Activated naive CD4-positive, alpha-beta T cell treated with anti-CD3 and anti-CD28 coated beads, Interleukin-2, amount 50 U/mL, for 24 hours (primary cell): ENCODE measurements at regions not wholly inside any gene's neighbourhood (a gene's known extent, or its start where the extent isn't known, plus 50 kb on each side); places are given as distances from the start of the nearest gene placed in this dataset.

ENCODE experiments used
- H3K27ac Mint-ChIP-seq: one replicate; pipeline ENCODE4 v1.8.0; 2021; ENCODE audit warnings: mild to moderate bottlenecking, mixed read lengths
- H3K27me3 Mint-ChIP-seq: one replicate; pipeline ENCODE4 v1.8.0; 2021; ENCODE audit warnings: mixed read lengths
- H3K36me3 Mint-ChIP-seq: one replicate; pipeline ENCODE4 v1.8.0; 2021; ENCODE audit warnings: mixed read lengths
- H3K4me1 Mint-ChIP-seq: one replicate; pipeline ENCODE4 v1.8.0; 2021; ENCODE audit warnings: mixed read lengths
- H3K4me3 Mint-ChIP-seq: one replicate; pipeline ENCODE4 v1.8.0; 2021; ENCODE audit warnings: mild to moderate bottlenecking, mixed read lengths
- H3K9me3 Mint-ChIP-seq: one replicate; pipeline ENCODE4 v1.8.0; 2021; ENCODE audit warnings: mixed read lengths

DNA sequence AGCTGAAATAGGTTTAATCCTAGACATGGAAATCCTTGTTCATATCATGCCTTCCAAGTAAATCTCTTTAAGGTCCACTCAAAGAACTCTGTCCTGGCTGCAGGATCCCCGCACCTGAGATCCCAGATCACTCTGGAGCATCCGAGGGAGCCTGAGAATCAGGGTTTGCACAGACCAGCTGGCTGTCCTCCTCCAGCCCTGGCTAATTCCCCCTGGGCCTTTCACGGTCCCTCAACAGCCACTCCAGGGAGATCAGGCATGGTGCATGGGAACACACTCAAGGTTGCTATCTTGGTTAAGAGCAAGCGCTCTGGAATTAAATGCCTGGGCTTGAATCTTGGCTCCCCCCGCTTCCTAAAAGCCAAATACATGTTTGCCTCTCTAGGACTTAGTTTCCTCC is 130.8 kb downstream of the IRS2 start:
- no peak overlapping the region for H3K4me3 Mint-ChIP-seq
- no peak overlapping the region for H3K27ac Mint-ChIP-seq
- H3K36me3 Mint-ChIP-seq: no peaks in the 10 kb centered on the region
- peaks cover 4% of the 10 kb centered on the region for H3K4me1 Mint-ChIP-seq
- no peaks in the 10 kb centered on the region for H3K9me3 Mint-ChIP-seq
- H3K27me3 Mint-ChIP-seq: peaks cover 1% of the 10 kb centered on the region

DNA sequence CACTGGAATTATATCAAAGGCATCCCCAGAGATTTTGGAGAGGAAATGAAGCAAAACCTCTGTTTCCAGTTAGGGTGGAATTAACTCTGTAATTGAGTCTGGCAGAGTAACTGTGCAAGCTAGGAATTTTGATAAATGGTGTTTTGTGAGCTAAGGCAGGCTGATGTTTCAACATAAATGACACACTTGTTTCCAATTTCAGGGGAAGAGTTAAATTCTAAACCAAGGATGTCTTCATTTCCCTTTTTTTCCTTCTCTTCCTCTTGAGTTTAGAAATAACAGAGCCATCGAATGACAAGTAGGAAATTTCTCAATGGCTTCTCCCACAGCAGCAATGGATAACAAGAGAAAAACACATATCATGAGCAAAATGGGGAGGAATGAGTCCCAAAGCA is 131.2 kb downstream of the IRS2 start:
- Mint-ChIP-seq H3K27me3 (peaks cover 1% of the 10 kb centered on the region), H3K27ac (no peak overlapping the region), H3K9me3 (no peaks in the 10 kb centered on the region), H3K4me1 (peaks cover 4% of the 10 kb centered on the region), H3K36me3 (no peaks in the 10 kb centered on the region), H3K4me3 (no peak overlapping the region)

DNA sequence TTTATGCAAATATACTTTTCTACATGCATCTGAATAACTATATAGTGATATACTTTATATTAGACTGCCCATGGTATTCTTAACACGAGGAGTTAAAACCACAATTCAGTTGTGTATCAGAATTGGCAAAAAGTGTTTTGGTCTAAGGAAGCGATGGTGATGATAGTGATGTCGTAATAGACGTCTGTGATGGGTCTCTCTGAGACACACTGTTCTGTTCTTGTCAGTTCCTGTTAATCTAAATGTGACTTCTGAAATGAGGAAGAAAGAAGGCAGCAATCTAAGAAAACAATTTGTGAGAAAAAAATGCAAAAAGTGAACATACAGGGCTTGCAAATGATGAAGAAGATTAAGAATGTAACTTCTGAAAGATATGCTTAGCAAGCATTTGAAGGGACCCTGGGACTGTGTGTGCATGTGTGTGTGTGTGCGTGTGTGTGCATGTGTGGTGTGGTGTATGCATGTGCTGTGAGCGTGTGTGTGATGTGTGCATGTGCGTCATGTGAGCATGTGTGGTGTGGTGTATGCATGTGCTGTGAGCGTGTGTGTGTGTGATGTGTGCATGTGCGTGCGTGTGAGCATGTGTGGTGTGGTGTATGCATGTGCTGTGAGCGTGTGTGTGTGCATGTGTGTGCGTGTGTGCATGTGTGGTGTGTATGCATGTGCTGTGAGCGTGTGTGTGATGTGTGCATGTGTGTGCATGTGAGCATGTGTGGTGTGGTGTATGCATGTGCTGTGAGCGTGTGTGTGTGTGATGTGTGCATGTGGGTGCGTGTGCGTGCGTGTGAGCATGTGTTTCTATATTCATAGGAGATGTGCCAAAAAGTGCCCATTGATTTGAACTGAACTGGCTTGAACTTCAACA is 131.8 kb downstream of the IRS2 start:
- Mint-ChIP-seq H3K36me3 (no peaks in the 10 kb centered on the region), H3K4me1 (peaks cover 4% of the 10 kb centered on the region), H3K4me3 (no peak overlapping the region), H3K27ac (no peak overlapping the region), H3K27me3 (peaks cover 1% of the 10 kb centered on the region), H3K9me3 (no peaks in the 10 kb centered on the region)

DNA sequence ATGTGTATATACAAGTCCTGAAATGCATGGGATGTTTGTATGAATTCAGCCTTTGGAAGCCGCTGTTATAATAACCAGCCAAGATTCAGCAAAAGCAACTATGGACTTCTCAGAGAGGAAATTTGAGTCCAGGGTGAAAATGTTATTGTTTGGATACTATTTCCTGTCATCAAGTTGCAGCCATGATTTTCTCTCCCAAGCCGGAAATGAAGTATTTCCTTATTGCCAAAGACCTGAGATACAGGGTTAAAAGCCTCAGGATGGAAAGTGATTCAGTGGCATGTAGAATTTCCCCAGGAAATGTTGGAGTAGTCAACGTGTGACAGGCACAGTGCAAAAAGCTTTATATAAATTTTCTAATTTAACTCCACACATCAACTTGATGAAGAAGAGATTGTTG is 133.9 kb downstream of the IRS2 start:
- H3K27ac Mint-ChIP-seq: no peak overlapping the region
- H3K27me3 Mint-ChIP-seq: peaks cover 1% of the 10 kb centered on the region
- no peaks in the 10 kb centered on the region for H3K9me3 Mint-ChIP-seq
- H3K36me3 Mint-ChIP-seq: no peaks in the 10 kb centered on the region
- H3K4me1 Mint-ChIP-seq: peaks cover 4% of the 10 kb centered on the region
- no peak overlapping the region for H3K4me3 Mint-ChIP-seq

DNA sequence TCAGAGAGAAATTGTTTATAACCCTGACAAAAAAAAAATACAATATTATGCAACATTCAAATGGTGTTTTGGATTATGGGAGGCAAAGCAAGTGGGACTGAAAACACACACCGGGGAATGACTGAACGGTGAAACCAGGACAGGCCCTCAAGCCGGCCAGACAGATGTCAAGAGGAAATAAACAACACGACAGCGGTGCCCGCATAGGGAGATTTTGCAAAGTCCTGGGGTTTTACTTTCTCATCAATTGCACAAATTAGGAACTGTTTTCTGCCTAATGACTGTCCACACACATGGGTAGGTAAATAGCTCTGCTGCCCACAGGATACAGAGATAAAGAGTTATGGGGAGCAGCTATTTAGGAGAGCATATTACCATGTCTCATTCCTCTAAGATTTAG is 134.5 kb downstream of the IRS2 start:
- peaks cover 1% of the 10 kb centered on the region for H3K27me3 Mint-ChIP-seq
- no peaks in the 10 kb centered on the region for H3K36me3 Mint-ChIP-seq
- H3K4me1 Mint-ChIP-seq: peaks cover 4% of the 10 kb centered on the region
- no peaks in the 10 kb centered on the region for H3K9me3 Mint-ChIP-seq
- no peak overlapping the region for H3K27ac Mint-ChIP-seq
- H3K4me3 Mint-ChIP-seq: no peak overlapping the region

DNA sequence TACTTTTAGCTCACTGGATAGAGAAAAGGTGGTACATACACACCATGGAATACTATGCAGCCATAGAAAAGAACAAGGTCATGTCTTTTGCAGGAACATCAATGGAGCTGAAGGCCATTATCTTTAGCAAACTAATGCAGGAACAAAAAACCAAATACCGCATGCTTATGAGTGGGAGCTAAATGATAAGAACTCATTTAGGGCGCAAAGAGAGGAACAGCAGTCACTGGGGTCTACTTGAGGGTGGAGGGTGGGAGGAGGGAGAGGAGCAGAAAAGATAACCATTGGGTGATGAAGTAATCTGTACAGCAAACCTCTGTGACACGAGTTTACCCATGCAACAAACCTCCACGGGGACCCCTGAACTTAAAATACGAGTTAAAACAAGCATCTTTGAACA is 135.1 kb downstream of the IRS2 start:
- Mint-ChIP-seq H3K4me1 (peaks cover 4% of the 10 kb centered on the region), H3K27ac (no peak overlapping the region), H3K27me3 (peaks cover 1% of the 10 kb centered on the region), H3K4me3 (no peak overlapping the region), H3K36me3 (no peaks in the 10 kb centered on the region), H3K9me3 (no peaks in the 10 kb centered on the region)

DNA sequence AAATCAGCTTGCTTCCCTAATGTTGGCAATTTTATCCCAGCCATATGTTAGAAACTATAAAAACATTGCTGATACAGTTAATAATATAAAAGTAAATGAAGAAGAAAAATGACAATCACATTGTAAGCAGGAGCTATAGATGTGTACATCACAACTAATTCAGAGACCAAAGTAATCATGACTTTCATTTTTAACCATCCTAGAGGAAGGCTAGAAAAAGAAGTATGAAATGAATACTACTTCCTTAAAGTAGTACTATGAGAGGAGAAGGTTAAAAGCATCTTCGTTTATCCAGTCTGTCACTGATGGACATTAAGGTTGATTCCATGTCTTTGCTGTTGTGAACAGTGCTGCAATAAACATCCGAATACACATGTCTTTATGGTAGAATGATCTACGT is 135.5 kb downstream of the IRS2 start:
- Mint-ChIP-seq H3K4me3 (no peak overlapping the region), H3K27ac (no peak overlapping the region), H3K9me3 (no peaks in the 10 kb centered on the region), H3K36me3 (no peaks in the 10 kb centered on the region), H3K4me1 (peaks cover 4% of the 10 kb centered on the region), H3K27me3 (peaks cover 1% of the 10 kb centered on the region)

DNA sequence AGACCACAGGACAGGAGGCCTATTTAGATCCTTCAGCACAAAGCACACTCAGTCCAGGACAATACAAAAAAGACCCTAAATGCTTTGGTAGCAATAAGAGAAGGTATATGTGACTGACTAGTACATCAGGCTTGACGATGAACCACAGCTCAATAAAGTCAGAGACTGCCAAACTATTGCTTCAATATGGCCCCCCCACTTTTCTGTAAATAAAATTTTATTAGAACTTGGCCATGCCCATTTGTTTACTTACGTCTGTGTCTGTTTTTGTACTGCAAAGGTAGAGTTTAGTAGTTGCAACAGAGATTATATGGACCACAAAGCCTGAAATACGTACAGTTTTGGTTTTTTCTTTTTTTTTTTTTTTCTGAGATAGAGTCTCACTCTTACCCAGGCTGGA is 136.7 kb downstream of the IRS2 start:
- no peak overlapping the region for H3K4me3 Mint-ChIP-seq
- H3K27ac Mint-ChIP-seq: no peak overlapping the region

DNA sequence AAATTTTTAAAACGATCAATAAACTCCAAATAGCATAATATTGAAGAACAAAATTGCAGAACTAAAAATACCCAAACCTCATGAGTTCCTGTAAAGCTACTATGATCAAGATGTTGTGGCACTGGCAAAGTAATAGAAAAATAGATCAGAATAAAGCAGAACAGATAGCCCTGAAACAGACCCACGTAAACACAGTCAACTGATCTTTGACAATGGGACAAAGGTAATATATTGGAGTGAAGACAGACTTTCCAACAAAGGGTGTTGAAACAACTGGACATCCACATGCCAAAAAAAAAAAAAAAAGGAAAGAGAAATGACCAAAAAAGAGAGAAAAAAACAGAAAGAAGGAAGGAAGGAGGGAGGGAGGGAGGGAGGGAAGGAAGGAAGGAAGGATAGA is 138.7 kb downstream of the IRS2 start:
- Mint-ChIP-seq H3K27ac (no peak overlapping the region), H3K4me1 (no peaks in the 10 kb centered on the region), H3K36me3 (no peaks in the 10 kb centered on the region), H3K9me3 (no peaks in the 10 kb centered on the region), H3K27me3 (peaks cover 1% of the 10 kb centered on the region), H3K4me3 (no peak overlapping the region)

More for the DNA sequence above, 136.7 kb downstream of the IRS2 start:
- Mint-ChIP-seq H3K36me3 (no peaks in the 10 kb centered on the region), H3K4me1 (peaks cover 4% of the 10 kb centered on the region), H3K9me3 (no peaks in the 10 kb centered on the region), H3K27me3 (peaks cover 1% of the 10 kb centered on the region)

DNA sequence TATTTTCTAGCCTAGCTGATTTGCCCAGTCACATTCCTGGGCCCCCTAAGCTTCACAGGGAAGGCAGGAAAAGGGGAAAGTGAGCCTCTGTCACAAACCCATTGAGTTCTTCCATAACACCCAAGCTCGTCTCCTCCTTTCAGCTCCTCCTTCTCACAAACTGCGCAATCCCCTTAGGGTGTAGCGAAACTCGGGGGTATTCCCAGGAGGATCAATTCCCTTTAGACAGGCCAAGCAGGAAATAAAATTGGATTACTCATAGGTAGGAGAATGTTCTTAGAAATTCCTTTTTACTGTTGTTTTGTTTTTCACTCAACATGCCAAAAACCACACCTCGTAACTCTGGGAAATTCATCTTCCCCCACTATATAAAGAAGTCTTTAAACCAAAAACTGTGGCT is 139.3 kb downstream of the IRS2 start:
- H3K4me1 Mint-ChIP-seq: no peaks in the 10 kb centered on the region
- H3K4me3 Mint-ChIP-seq: no peak overlapping the region
- H3K27me3 Mint-ChIP-seq: peaks cover 1% of the 10 kb centered on the region

DNA sequence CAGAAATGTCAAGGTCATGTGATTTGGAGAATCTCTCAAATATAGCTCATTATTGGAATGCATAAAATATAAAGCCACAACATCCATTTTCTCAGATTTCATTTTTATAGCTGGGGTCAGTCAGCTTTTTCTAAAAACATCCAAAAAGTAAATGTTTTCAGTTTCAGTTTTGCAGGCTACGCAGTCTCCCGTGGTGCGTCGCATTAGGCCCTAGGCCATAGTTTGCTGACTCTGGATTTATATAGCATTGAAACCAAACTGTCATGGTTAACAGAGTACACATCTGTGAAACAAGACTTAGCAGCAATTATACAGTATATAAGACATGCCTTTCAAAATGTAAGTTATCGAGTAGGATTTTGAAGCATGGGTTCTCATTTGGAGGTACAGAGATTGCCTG is 140.0 kb downstream of the IRS2 start:
- Mint-ChIP-seq H3K9me3 (peaks cover 6% of the 10 kb centered on the region), H3K4me3 (no peak overlapping the region), H3K27ac (no peak overlapping the region), H3K36me3 (peaks cover 2% of the 10 kb centered on the region), H3K4me1 (no peaks in the 10 kb centered on the region), H3K27me3 (peaks cover 1% of the 10 kb centered on the region)

More for the DNA sequence above, 139.3 kb downstream of the IRS2 start:
- H3K9me3 Mint-ChIP-seq: peaks cover under 1% of the 10 kb centered on the region
- no peaks in the 10 kb centered on the region for H3K36me3 Mint-ChIP-seq
- H3K27ac Mint-ChIP-seq: no peak overlapping the region

DNA sequence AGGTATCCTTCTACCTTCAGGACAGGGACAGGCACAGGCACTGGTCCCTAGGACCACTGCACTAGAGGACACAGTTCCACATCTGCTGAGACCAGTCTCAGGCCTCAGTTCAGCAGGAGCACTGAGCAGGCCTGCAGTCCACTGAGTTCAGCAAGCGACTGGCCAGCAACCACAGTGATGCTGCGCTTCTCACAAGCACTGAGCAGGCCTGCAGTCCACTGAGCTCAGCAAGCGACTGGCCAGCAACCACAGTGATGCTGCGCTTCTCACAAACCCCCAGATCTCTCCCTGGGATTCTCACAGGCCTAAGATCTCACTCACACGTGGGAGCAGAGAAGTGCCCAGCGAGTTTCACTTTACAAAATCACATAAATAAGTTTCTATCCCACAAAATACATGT is 140.6 kb downstream of the IRS2 start:
- no peak overlapping the region for H3K27ac Mint-ChIP-seq
- no peaks in the 10 kb centered on the region for H3K4me1 Mint-ChIP-seq
- no peak overlapping the region for H3K4me3 Mint-ChIP-seq
- no peaks in the 10 kb centered on the region for H3K27me3 Mint-ChIP-seq
- H3K36me3 Mint-ChIP-seq: peaks cover 5% of the 10 kb centered on the region
- peaks cover 9% of the 10 kb centered on the region for H3K9me3 Mint-ChIP-seq

DNA sequence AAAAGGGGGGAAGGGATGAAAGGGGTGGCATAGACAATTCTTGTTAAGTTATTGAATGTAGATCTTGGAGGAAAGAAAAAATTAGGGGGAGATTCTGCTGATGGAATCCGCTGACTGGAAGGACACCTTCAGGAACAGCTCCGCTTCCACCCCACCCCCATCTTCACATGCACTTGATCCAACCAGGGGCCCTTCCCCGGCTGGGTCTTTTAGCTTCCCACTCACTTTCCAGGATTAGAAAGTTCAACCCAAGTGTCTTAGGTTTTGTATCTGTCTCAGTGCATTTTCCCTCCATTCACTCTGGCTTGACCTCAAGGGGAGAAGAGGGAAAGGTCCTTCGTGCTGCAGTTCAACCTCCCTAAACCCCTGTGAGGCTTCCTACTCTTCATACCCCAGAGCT is 141.4 kb downstream of the IRS2 start:
- H3K27ac Mint-ChIP-seq: no peak overlapping the region
- H3K4me3 Mint-ChIP-seq: no peak overlapping the region
- H3K9me3 Mint-ChIP-seq: peaks cover 11% of the 10 kb centered on the region
- H3K4me1 Mint-ChIP-seq: no peaks in the 10 kb centered on the region
- peaks cover 6% of the 10 kb centered on the region for H3K36me3 Mint-ChIP-seq
- H3K27me3 Mint-ChIP-seq: no peaks in the 10 kb centered on the region

DNA sequence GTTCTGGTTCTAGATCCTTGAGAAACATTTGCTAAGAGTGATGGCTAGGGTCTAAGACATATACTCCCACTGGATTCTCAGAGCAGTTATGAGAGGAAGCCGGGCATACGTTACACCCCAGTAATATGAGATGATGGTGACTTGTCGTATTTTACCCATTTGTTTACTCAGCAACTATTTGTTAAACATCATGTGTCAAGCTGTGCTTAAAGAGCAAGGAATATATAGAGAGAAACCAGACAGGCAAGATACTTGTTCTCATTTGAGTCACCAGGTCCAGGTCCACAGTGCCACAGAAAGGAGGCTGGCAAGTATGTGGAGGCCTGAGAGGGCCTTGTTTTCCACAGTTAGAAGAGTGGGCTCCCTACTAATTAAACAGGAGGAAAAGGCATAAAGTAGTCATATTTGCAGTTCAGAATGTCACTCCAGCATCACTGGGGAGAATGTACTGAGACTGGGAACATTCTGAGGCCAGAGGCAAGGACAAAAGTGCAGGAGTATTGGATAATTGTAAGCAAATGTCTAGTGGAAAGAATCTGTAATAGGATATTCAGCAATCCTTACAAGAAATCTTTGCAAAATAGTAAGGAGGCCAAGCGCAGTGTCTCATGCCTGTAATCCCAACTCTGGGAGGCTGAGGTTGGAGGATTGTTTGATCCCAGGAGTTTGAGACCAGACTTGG is 142.2 kb downstream of the IRS2 start:
- Mint-ChIP-seq H3K9me3 (peaks cover 11% of the 10 kb centered on the region), H3K4me3 (no peak overlapping the region), H3K27ac (no peak overlapping the region), H3K4me1 (no peaks in the 10 kb centered on the region), H3K36me3 (peaks cover 6% of the 10 kb centered on the region), H3K27me3 (no peaks in the 10 kb centered on the region)

DNA sequence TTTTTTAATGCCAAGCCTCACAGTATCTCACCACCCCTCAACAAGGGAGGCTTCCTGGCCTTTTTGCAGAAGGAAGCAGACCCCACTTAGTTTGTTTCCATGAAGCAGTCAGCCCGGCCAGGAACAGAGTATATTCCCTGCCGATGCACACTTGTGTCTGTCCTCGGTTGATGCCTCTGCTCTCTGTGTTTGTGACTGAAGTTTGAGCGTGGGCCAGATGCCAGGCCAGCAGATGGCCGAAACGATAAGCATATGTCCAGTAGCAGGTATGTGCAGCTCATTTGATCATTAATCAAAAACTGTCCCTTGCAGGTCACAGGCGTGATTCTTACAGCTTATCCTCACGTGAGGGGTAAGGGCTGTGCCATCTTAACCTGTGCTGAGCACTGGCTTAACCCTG is 144.0 kb downstream of the IRS2 start:
- Mint-ChIP-seq H3K4me3 (no peak overlapping the region), H3K27ac (no peak overlapping the region), H3K27me3 (no peaks in the 10 kb centered on the region), H3K9me3 (peaks cover 11% of the 10 kb centered on the region), H3K36me3 (peaks cover 8% of the 10 kb centered on the region), H3K4me1 (no peaks in the 10 kb centered on the region)

DNA sequence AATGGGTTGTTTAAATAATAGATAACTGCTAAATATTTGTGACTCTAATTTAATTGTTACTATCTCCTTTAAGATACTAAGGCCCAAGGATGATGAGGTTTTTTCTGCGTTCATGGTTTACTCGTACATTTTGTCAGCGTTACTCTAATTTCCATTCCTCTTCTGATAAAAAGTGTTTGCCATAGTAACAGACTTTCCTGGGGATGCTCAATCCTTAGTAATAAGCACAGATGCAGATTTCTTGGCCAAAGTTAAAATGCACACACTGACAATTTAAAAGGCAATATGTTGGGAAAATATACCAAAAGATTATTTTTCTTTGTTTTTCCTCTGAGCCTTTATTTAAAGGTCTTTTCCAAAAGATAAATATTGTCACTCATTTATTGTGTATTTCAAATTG is 149.6 kb downstream of the IRS2 start:
- no peaks in the 10 kb centered on the region for H3K4me1 Mint-ChIP-seq
- peaks cover 3% of the 10 kb centered on the region for H3K27me3 Mint-ChIP-seq
- H3K4me3 Mint-ChIP-seq: no peak overlapping the region
- no peak overlapping the region for H3K27ac Mint-ChIP-seq
- peaks cover 7% of the 10 kb centered on the region for H3K9me3 Mint-ChIP-seq
- H3K36me3 Mint-ChIP-seq: peaks cover 6% of the 10 kb centered on the region
